ENCODE measurements at regions not wholly inside any gene's neighbourhood (a gene's known extent, or its start where the extent isn't known, plus 50 kb on each side); places are given as distances from the start of the nearest gene placed in this dataset.

GRCh38 chr1:82979593-82980236, 1019.2 kb downstream of the TTLL7 start:
- Mint-ChIP-seq H3K27ac (no peak overlapping the region), H3K36me3 (no peaks in the 10 kb centered on the region), H3K4me1 (peaks cover 0 to 12% (median 5%) of the 10 kb centered on the region in 7 donors), H3K9me3 (peaks cover 0 to 2% (median 0%) of the 10 kb centered on the region in 11 donors), H3K4me3 (peak overlapping the region in 1 of 10 donors; percentile 10), H3K27me3 (peaks cover 8 to 32% (median 16%) of the 10 kb centered on the region in 5 donors)
- no peak overlapping the region for H3K4me3 ChIP-seq (ENCODE audit: low read length)
- ATAC-seq = no peak
- intact Hi-C loops (cut with micrococcal nuclease) = no loop called here
- H3K9me3 ChIP-seq (ENCODE audit: control insufficient read depth in 2 of 3, low read length in 3 of 3) = no peaks in the 10 kb centered on the region
- ChIA-PET CTCF (no interaction called here), POLR2A (no interaction called here)
- no peaks in the 10 kb centered on the region for H3K27me3 ChIP-seq (ENCODE audit: control insufficient read depth in 2 of 2, insufficient read depth in 2 of 2, low read length in 2 of 2)
- no peaks in the 10 kb centered on the region for H3K36me3 ChIP-seq (ENCODE audit: control insufficient read depth in 2 of 3, insufficient read depth in 3 of 3, low read length in 3 of 3)
- no peak overlapping the region for H3K27ac ChIP-seq (ENCODE audit: low read depth, low read length)
- DNase-seq = no peak
- no peaks in the 10 kb centered on the region for H3K4me1 ChIP-seq (ENCODE audit: control insufficient read depth in 2 of 2, insufficient read depth in 2 of 2, low read length in 2 of 2)

DNA sequence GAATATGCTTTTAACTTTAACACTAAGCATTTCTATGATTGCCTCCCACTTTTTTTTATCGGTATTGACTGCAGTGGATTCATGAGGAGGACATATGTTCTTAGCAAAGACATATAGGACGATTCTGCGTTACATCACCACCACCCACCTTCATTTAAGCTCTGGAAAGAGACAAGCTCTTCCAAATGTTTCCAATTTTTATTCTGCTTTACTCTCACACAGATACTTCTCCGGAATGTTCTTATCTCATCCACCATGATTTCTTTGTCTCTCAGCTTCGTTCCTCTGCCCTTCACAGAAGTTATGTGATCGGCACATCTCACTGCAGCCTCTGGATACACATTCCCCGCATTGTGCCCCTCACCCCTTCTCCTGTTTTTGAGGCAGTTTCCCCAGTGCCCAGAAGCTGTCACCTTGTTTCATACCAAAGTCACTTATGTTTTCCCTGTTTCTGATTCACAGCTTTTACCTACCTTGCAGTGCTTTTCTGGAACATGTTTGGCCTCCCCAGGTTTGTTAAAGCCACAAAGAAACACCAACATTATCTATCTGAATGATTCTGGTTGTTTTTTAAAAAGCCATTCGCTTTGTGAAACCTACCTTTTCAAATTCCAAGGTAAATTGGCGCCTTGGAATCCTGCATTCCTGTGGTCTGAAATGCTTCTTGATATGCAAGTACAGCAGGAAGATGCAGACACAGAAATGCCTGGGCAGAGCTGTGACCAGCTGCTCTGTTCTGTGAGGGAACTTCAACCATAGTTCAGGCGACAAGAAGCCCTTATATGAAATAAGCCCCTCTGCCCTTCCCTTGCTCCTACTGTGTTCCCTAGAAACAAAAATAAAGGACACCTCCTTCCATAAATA, 1020.2 kb downstream of the TTLL7 start:
- Mint-ChIP-seq H3K27ac (no peak overlapping the region), H3K4me3 (no peak overlapping the region), H3K36me3 (no peaks in the 10 kb centered on the region), H3K9me3 (peaks cover 0 to 2% (median 0%) of the 10 kb centered on the region in 11 donors), H3K27me3 (peaks cover 4 to 32% (median 15%) of the 10 kb centered on the region in 5 donors), H3K4me1 (peaks cover 0 to 12% (median 5%) of the 10 kb centered on the region in 7 donors)
- intact Hi-C loops (cut with micrococcal nuclease) = no loop called here
- Histone ChIP-seq H3K4me3 (ENCODE audit: low read length) (no peak overlapping the region), H3K9me3 (ENCODE audit: control insufficient read depth in 2 of 3, low read length in 3 of 3) (no peaks in the 10 kb centered on the region), H3K36me3 (ENCODE audit: control insufficient read depth in 2 of 3, insufficient read depth in 3 of 3, low read length in 3 of 3) (no peaks in the 10 kb centered on the region), H3K27me3 (ENCODE audit: control insufficient read depth in 2 of 2, insufficient read depth in 2 of 2, low read length in 2 of 2) (no peaks in the 10 kb centered on the region), H3K27ac (ENCODE audit: low read depth, low read length) (no peak overlapping the region), H3K4me1 (ENCODE audit: control insufficient read depth in 2 of 2, insufficient read depth in 2 of 2, low read length in 2 of 2) (no peaks in the 10 kb centered on the region)
- ATAC-seq = no peak
- POLR2A ChIA-PET = no interaction called here
- CTCF ChIA-PET = interaction anchor here (0.7 to 0.9 kb wide), 2 partner anchors 9 to 898 kb away, joined by 3 to 4 read pairs; no protein-coding TSS in a partner anchor
- DNase-seq = no peak

DNA sequence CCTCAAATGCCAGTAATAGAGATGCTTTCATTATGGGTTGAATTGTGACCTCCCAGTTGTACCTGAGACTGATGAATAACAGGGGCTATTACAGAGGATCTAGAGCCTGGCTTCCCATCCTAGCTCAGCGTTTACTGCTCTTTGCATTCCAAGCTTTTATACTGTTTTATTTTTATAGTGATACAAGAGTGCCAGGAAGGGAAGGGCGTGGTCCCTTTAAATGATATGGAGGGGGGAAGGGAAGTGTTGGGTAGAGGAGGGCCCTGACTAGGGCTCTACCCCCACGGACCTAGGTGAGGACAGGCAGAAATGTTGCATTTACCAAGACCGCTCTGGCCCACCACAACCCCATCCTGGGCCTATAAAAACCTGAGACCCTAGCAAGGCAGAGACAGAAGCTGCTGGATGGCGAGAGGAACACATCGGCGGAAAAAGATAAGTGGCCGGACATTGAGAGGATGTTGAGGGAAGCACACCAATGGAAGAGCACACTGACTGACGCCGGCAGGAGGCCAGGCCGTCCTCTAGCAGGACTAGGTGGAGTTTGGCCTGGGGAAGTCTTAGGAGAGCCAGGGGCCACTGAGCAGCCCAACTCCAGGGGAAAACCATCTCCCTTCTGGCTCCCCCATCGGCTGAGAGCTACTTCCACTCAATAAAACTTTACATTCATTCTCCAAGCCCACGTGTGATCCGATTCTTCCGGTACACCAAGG, 1025.9 kb downstream of the TTLL7 start:
- no peak overlapping the region for H3K27ac Mint-ChIP-seq
- no peaks in the 10 kb centered on the region for H3K36me3 ChIP-seq (ENCODE audit: control insufficient read depth in 2 of 3, insufficient read depth in 3 of 3, low read length in 3 of 3)

GRCh38 chr1:82969340-82969739, 1029.6 kb downstream of the TTLL7 start:
- Histone ChIP-seq H3K4me3 (ENCODE audit: low read length) (no peak overlapping the region), H3K36me3 (ENCODE audit: control insufficient read depth in 2 of 3, insufficient read depth in 3 of 3, low read length in 3 of 3) (no peaks in the 10 kb centered on the region), H3K27me3 (ENCODE audit: control insufficient read depth in 2 of 2, insufficient read depth in 2 of 2, low read length in 2 of 2) (no peaks in the 10 kb centered on the region), H3K27ac (ENCODE audit: low read depth, low read length) (no peak overlapping the region), H3K4me1 (ENCODE audit: control insufficient read depth in 2 of 2, insufficient read depth in 2 of 2, low read length in 2 of 2) (no peaks in the 10 kb centered on the region), H3K9me3 (ENCODE audit: control insufficient read depth in 2 of 3, low read length in 3 of 3) (no peaks in the 10 kb centered on the region)
- intact Hi-C loops (cut with micrococcal nuclease) = no loop called here
- Mint-ChIP-seq H3K36me3 (no peaks in the 10 kb centered on the region), H3K4me1 (no peaks in the 10 kb centered on the region), H3K27ac (no peak overlapping the region), H3K4me3 (no peak overlapping the region), H3K27me3 (peaks cover 0 to 7% (median 0%) of the 10 kb centered on the region in 5 donors), H3K9me3 (no peaks in the 10 kb centered on the region)
- ChIA-PET POLR2A (no interaction called here), CTCF (no interaction called here)
- ATAC-seq (no peak), DNase-seq (no peak)

More for the DNA sequence above, 1025.9 kb downstream of the TTLL7 start:
- H3K4me3 ChIP-seq (ENCODE audit: low read length) = no peak overlapping the region
- POLR2A ChIA-PET = no interaction called here
- no peak for DNase-seq
- no peak for ATAC-seq
- Mint-ChIP-seq H3K27me3 (peaks cover 0 to 7% (median 0%) of the 10 kb centered on the region in 5 donors), H3K36me3 (no peaks in the 10 kb centered on the region), H3K9me3 (peaks cover 0 to 2% (median 0%) of the 10 kb centered on the region in 11 donors), H3K4me1 (no peaks in the 10 kb centered on the region), H3K4me3 (no peak overlapping the region)
- CTCF ChIA-PET = no interaction called here
- H3K9me3 ChIP-seq (ENCODE audit: control insufficient read depth in 2 of 3, low read length in 3 of 3) = no peaks in the 10 kb centered on the region
- intact Hi-C loops (cut with micrococcal nuclease) = no loop called here
- H3K27ac ChIP-seq (ENCODE audit: low read depth, low read length) = no peak overlapping the region
- H3K4me1 ChIP-seq (ENCODE audit: control insufficient read depth in 2 of 2, insufficient read depth in 2 of 2, low read length in 2 of 2) = no peaks in the 10 kb centered on the region
- H3K27me3 ChIP-seq (ENCODE audit: control insufficient read depth in 2 of 2, insufficient read depth in 2 of 2, low read length in 2 of 2) = no peaks in the 10 kb centered on the region

GRCh38 chr1:82962658-82963057, 1036.3 kb downstream of the TTLL7 start:
- H3K27me3 Mint-ChIP-seq = no peaks in the 10 kb centered on the region
- H3K4me3 Mint-ChIP-seq = no peak overlapping the region
- Histone ChIP-seq H3K9me3 (ENCODE audit: control insufficient read depth in 2 of 3, low read length in 3 of 3) (no peaks in the 10 kb centered on the region), H3K4me3 (ENCODE audit: low read length) (no peak overlapping the region), H3K27me3 (ENCODE audit: control insufficient read depth in 2 of 2, insufficient read depth in 2 of 2, low read length in 2 of 2) (no peaks in the 10 kb centered on the region), H3K27ac (ENCODE audit: low read depth, low read length) (no peak overlapping the region), H3K4me1 (ENCODE audit: control insufficient read depth in 2 of 2, insufficient read depth in 2 of 2, low read length in 2 of 2) (no peaks in the 10 kb centered on the region), H3K36me3 (ENCODE audit: control insufficient read depth in 2 of 3, insufficient read depth in 3 of 3, low read length in 3 of 3) (no peaks in the 10 kb centered on the region)
- no peaks in the 10 kb centered on the region for H3K9me3 Mint-ChIP-seq
- ChIA-PET POLR2A (no interaction called here), CTCF (no interaction called here)
- no peak overlapping the region for H3K27ac Mint-ChIP-seq
- intact Hi-C loops (cut with micrococcal nuclease) = no loop called here
- no peaks in the 10 kb centered on the region for H3K4me1 Mint-ChIP-seq
- ATAC-seq (no peak), DNase-seq (no peak)
- no peaks in the 10 kb centered on the region for H3K36me3 Mint-ChIP-seq

DNA sequence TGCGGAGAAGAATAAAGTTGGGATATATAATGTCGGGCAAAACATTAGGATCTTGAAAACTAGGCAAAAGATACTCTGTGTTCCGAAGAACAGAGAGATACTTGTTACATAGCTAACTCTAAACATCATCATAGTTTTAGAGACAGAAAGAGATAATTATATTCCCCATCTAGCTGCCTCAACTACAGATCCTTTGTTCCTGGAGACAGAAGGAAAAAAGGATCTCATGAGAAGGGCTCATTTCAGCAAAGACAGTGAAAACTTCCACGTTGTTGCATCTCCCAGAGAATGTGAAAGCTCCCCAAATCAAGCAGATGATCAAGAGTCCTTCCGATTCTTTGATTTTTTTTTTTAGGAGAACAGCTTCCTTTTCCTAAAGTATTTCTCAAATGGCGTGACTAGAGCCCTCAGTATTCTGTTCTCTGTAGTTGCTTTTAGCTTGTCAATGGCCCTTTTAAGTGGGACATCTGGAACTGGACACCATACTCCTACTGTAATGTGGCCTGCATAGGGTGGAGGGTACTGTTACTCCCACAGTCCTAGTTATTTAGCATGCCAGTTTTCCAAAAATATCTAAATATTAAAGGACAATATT, 1048.2 kb downstream of the TTLL7 start:
- Histone ChIP-seq H3K27me3 (ENCODE audit: control insufficient read depth in 2 of 2, insufficient read depth in 2 of 2, low read length in 2 of 2) (no peaks in the 10 kb centered on the region), H3K36me3 (ENCODE audit: control insufficient read depth in 2 of 3, insufficient read depth in 3 of 3, low read length in 3 of 3) (no peaks in the 10 kb centered on the region), H3K27ac (ENCODE audit: low read depth, low read length) (no peak overlapping the region), H3K4me1 (ENCODE audit: control insufficient read depth in 2 of 2, insufficient read depth in 2 of 2, low read length in 2 of 2) (no peaks in the 10 kb centered on the region), H3K4me3 (ENCODE audit: low read length) (no peak overlapping the region), H3K9me3 (ENCODE audit: control insufficient read depth in 2 of 3, low read length in 3 of 3) (no peaks in the 10 kb centered on the region)
- no peak for ATAC-seq
- Mint-ChIP-seq H3K9me3 (peaks cover 0 to 1% (median 0%) of the 10 kb centered on the region in 11 donors), H3K27me3 (no peaks in the 10 kb centered on the region), H3K4me3 (no peak overlapping the region), H3K27ac (no peak overlapping the region), H3K36me3 (no peaks in the 10 kb centered on the region), H3K4me1 (no peaks in the 10 kb centered on the region)
- DNase-seq = no peak
- ChIA-PET POLR2A (no interaction called here), CTCF (no interaction called here)
- intact Hi-C loops (cut with micrococcal nuclease) = no loop called here
